Caco-2 (cell line): ENCODE measurements at regions not wholly inside any gene's neighbourhood (a gene's known extent, or its start where the extent isn't known, plus 50 kb on each side); places are given as distances from the start of the nearest gene placed in this dataset.

Experiments
- BruUV-seq: library from RNA; stranded (reverse); fragments of 400-500 nt; replicated peaks from 2 replicates; lab custom pipeline; 2021; lab: Mats Ljungman, UMichigan
- CTCF ChIA-PET: fragments of 300-600 bp; sonication (Branson Sonifier 250); formaldehyde crosslinking; loops from one replicate; lab custom pipeline; 2022; ENCODE audit warnings: antibody characterized with exemption; lab: Charles Lee
- POLR2A ChIA-PET: fragments of 300-600 bp; sonication (Branson Sonifier 250); formaldehyde crosslinking; loops from one replicate; lab custom pipeline; 2022; ENCODE audit warnings: antibody characterized with exemption; lab: Charles Lee
- DNase-seq, 2 experiments: peaks; one replicate each; pipeline versions ENCODE4 v3.0.0 to v3.0.0-alpha.2; 2020 to 2022
- H3K27me3 ChIP-seq: replicated peaks from 2 replicates; pipeline ENCODE4 v1.6.0; 2011; ENCODE audit warnings: low read length; ENCODE audit not compliant: control insufficient read depth, insufficient read depth
- H3K36me3 ChIP-seq: 2 replicates; pipeline ENCODE4 v1.5.1; 2011; ENCODE audit warnings: low read length; ENCODE audit not compliant: control insufficient read depth, insufficient read depth
- H3K4me1 ChIP-seq: fragments of 250-450 bp; sonication (Bioruptor Pico); 2 replicates; pipeline ENCODE4 v1.5.1; 2020; ENCODE audit warnings: mild to moderate bottlenecking
- H3K4me3 ChIP-seq: 2 replicates; pipeline ENCODE4 v1.5.1; 2011; ENCODE audit warnings: low read depth, mild to moderate bottlenecking, control low read depth, low read length
- H3K9me3 ChIP-seq: fragments of 250-450 bp; sonication (Bioruptor Pico); 2 replicates; pipeline ENCODE4 v1.5.1; 2020; ENCODE audit warnings: mild to moderate bottlenecking, moderate library complexity
- H3K27ac Mint-ChIP-seq: one replicate; pipeline ENCODE4 v1.8.0; 2022; ENCODE audit warnings: mixed read lengths; ENCODE audit not compliant: unreplicated experiment
- H3K27me3 Mint-ChIP-seq: one replicate; pipeline ENCODE4 v1.8.0; 2022; ENCODE audit warnings: mixed read lengths; ENCODE audit not compliant: insufficient read depth, unreplicated experiment
- H3K36me3 Mint-ChIP-seq: one replicate; pipeline ENCODE4 v1.8.0; 2022; ENCODE audit warnings: mild to moderate bottlenecking, mixed read lengths; ENCODE audit not compliant: insufficient read depth, unreplicated experiment
- H3K4me1 Mint-ChIP-seq: one replicate; pipeline ENCODE4 v1.8.0; 2022; ENCODE audit warnings: low read depth, mixed read lengths; ENCODE audit not compliant: unreplicated experiment
- H3K4me3 Mint-ChIP-seq: one replicate; pipeline ENCODE4 v1.8.0; 2022; ENCODE audit warnings: mild to moderate bottlenecking, moderate library complexity, mixed read lengths; ENCODE audit not compliant: unreplicated experiment
- H3K9me3 Mint-ChIP-seq: one replicate; pipeline ENCODE4 v1.8.0; 2022; ENCODE audit warnings: mixed read lengths; ENCODE audit not compliant: unreplicated experiment
- intact Hi-C: fragments of 100-400 bp; cut with micrococcal nuclease; formaldehyde crosslinking; loops from one replicate; pipeline ENCODE4 v1.10.0; 2022; ENCODE audit not compliant: unreplicated experiment
- TF ChIP-seq, protein P1 (sequence below), 2 experiments: fragments of 200-600 bp in 1 of 2; IDR thresholded peaks; 1 replicate in 1 of 2; 2 replicates in 1 of 2; pipeline versions ENCODE4 v1.5.1 to v1.8.0; 2011 to 2022; ENCODE audit warnings: antibody characterized with exemption in 1 of 2, control low read depth in 1 of 2, inconsistent platforms in 1 of 2, low read depth in 1 of 2, low read length in 1 of 2, mild to moderate bottlenecking in 1 of 2, moderate library complexity in 1 of 2; ENCODE audit not compliant: insufficient read depth in 1 of 2, severe bottlenecking in 1 of 2, unreplicated experiment in 1 of 2

DNA sequence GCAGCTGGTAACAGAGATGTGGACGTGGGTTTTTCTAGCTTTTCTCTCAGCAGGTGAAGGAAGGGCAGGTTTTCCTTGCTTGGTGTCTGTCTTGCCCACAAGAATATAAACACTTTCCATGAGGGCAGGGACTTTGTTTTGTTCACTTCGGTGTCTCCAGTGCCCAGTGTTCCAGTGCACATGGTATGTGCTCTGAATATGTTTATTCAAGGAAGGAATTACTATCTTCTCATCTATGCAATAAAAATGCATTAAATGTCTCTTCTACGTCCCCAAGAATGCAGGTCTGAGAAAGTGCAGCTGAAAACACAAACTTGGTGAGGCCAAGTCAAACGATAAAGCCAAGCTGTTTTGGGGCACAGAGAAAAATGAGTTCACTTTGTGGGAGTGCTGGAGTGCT, 56.3 kb upstream of the PLET1 start:
- no peaks in the 10 kb centered on the region for H3K9me3 Mint-ChIP-seq
- Histone ChIP-seq H3K9me3 (no peaks in the 10 kb centered on the region), H3K4me3 (no peak overlapping the region), H3K4me1 (no peaks in the 10 kb centered on the region), H3K36me3 (no peaks in the 10 kb centered on the region), H3K27me3 (peaks cover 1% of the 10 kb centered on the region)
- no peak for DNase-seq
- no peak overlapping the region for H3K4me3 Mint-ChIP-seq
- no peaks in the 10 kb centered on the region for H3K4me1 Mint-ChIP-seq
- H3K27me3 Mint-ChIP-seq = peaks cover 18% of the 10 kb centered on the region
- no peak overlapping the region for H3K27ac Mint-ChIP-seq
- ChIA-PET CTCF (no interaction called here), POLR2A (no interaction called here)
- intact Hi-C loops = no loop called here
- BruUV-seq = no TSS peak
- H3K36me3 Mint-ChIP-seq = no peaks in the 10 kb centered on the region
- TF ChIP-seq, protein P1, sequence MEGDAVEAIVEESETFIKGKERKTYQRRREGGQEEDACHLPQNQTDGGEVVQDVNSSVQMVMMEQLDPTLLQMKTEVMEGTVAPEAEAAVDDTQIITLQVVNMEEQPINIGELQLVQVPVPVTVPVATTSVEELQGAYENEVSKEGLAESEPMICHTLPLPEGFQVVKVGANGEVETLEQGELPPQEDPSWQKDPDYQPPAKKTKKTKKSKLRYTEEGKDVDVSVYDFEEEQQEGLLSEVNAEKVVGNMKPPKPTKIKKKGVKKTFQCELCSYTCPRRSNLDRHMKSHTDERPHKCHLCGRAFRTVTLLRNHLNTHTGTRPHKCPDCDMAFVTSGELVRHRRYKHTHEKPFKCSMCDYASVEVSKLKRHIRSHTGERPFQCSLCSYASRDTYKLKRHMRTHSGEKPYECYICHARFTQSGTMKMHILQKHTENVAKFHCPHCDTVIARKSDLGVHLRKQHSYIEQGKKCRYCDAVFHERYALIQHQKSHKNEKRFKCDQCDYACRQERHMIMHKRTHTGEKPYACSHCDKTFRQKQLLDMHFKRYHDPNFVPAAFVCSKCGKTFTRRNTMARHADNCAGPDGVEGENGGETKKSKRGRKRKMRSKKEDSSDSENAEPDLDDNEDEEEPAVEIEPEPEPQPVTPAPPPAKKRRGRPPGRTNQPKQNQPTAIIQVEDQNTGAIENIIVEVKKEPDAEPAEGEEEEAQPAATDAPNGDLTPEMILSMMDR (IDR thresholded peaks at IDR 0.05; ENCODE audit: insufficient read depth in 1 of 2, low read depth in 1 of 2, low read length in 1 of 2, severe bottlenecking in 1 of 2, unreplicated experiment in 1 of 2) = no peak

DNA sequence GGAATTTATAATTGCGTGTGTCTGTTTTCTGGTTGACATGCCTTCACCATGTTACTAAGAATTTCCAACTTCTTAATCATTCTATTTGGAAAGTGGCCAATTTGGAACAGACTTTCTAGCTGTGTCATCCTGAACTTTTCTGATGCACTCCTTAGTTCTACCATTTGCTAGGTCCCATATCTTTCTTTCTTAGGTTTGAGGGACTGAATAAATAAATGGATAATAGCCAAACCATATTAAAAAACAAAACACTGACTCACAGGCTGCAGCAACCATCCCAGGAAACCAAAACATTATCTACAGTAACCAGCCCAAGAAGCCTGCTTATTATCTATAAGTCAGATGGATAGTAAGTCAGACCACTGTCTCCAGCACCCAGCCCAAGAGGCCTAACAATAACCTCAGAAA, 57.5 kb upstream of the PLET1 start:
- Histone ChIP-seq H3K27me3 (peaks cover 1% of the 10 kb centered on the region), H3K36me3 (no peaks in the 10 kb centered on the region), H3K9me3 (no peaks in the 10 kb centered on the region; the same call in 1 of the 2 replicates), H3K4me3 (no peak overlapping the region), H3K4me1 (no peaks in the 10 kb centered on the region)
- no peak overlapping the region for H3K4me3 Mint-ChIP-seq
- no peak overlapping the region for H3K27ac Mint-ChIP-seq
- ChIA-PET CTCF (no interaction called here), POLR2A (no interaction called here)
- intact Hi-C loops = no loop called here
- TF ChIP-seq, protein P1 (IDR thresholded peaks at IDR 0.05; ENCODE audit: insufficient read depth in 1 of 2, low read depth in 1 of 2, low read length in 1 of 2, severe bottlenecking in 1 of 2, unreplicated experiment in 1 of 2) = no peak
- H3K4me1 Mint-ChIP-seq = no peaks in the 10 kb centered on the region
- H3K36me3 Mint-ChIP-seq = no peaks in the 10 kb centered on the region
- H3K9me3 Mint-ChIP-seq = no peaks in the 10 kb centered on the region
- DNase-seq = no peak
- peaks cover 13% of the 10 kb centered on the region for H3K27me3 Mint-ChIP-seq
- BruUV-seq = no TSS peak

DNA sequence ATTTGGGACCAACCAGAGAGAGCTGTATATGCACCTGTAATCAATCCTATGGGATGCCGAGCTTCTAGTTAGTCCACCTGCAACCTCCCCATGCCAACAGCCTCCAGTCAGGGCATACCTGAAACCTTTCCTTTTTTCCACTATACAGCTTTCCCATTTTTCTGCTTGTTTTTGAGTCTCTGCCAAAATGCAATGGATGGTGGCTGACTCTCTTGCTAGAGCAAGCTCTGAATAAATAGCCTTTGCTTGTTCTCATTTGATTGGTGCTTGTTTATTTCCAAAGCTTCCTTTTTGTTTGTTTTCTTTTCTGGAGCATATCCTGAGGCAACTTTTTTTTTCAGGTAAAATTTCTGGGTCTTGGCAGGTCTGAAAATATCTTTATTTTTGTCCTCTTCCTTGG, 58.0 kb upstream of the PLET1 start:
- no peaks in the 10 kb centered on the region; the same call in 1 of the 2 replicates for H3K27me3 ChIP-seq
- H3K4me1 ChIP-seq = no peaks in the 10 kb centered on the region
- no TSS peak for BruUV-seq
- no peaks in the 10 kb centered on the region for H3K36me3 ChIP-seq
- no peak overlapping the region for H3K27ac Mint-ChIP-seq
- H3K4me3 Mint-ChIP-seq = no peak overlapping the region
- no peak overlapping the region for H3K4me3 ChIP-seq
- CTCF ChIA-PET = no interaction called here
- DNase-seq = no peak
- H3K9me3 Mint-ChIP-seq = no peaks in the 10 kb centered on the region
- peaks cover 3% of the 10 kb centered on the region; the same call in 1 of the 2 replicates for H3K9me3 ChIP-seq
- no peaks in the 10 kb centered on the region for H3K36me3 Mint-ChIP-seq
- POLR2A ChIA-PET = no interaction called here
- H3K4me1 Mint-ChIP-seq = no peaks in the 10 kb centered on the region
- TF ChIP-seq, protein P1 (IDR thresholded peaks at IDR 0.05; ENCODE audit: insufficient read depth in 1 of 2, low read depth in 1 of 2, low read length in 1 of 2, severe bottlenecking in 1 of 2, unreplicated experiment in 1 of 2) = no peak
- H3K27me3 Mint-ChIP-seq = peaks cover 10% of the 10 kb centered on the region
- intact Hi-C loops = no loop called here
